ENCODE measurements at regions not wholly inside any gene's neighbourhood (a gene's known extent, or its start where the extent isn't known, plus 50 kb on each side); places are given as distances from the start of the nearest gene placed in this dataset.

GRCh38 chr22:48639896-48640748 is 1187.6 kb downstream of the BRD1 start:
- TF ChIP-seq POLR2A (IDR thresholded peaks at IDR 0.05) (no peak), CTCF (IDR thresholded peaks at IDR 0.05) (no peak)
- Histone ChIP-seq H3K4me1 (no peaks in the 10 kb centered on the region), H3K27ac (no peak overlapping the region), H3K4me3 (no peak overlapping the region), H3K27me3 (peaks cover 0 to 3% (median 0%) of the 10 kb centered on the region in 9 donors), H3K36me3 (no peaks in the 10 kb centered on the region), H3K9me3 (no peaks in the 10 kb centered on the region)
- intact Hi-C loops (cut with DNase I): no loop called here
- ATAC-seq (no peak), DNase-seq (peak in 1 of 5 donors; percentile 53)
- WGBS, 4 donors: 71 to 77% (median 74%) methylated on average over 19 to 26 of the region's 26 CpGs

GRCh38 chr22:48639021-48639795 is 1188.5 kb downstream of the BRD1 start:
- intact Hi-C loops (cut with DNase I): no loop called here
- ATAC-seq (no peak), DNase-seq (peak in 1 of 5 donors; percentile 27)
- Histone ChIP-seq H3K36me3 (no peaks in the 10 kb centered on the region), H3K27me3 (peaks cover 0 to 3% (median 0%) of the 10 kb centered on the region in 9 donors), H3K27ac (no peak overlapping the region), H3K4me1 (no peaks in the 10 kb centered on the region), H3K9me3 (no peaks in the 10 kb centered on the region), H3K4me3 (no peak overlapping the region)
- TF ChIP-seq POLR2A (IDR thresholded peaks at IDR 0.05): no peak
- no peak for TF ChIP-seq CTCF (IDR thresholded peaks at IDR 0.05)
- WGBS, 4 donors: 81 to 84% (median 83%) methylated on average over 14 to 19 of the region's 19 CpGs

GRCh38 chr22:48637231-48637630 is 1190.4 kb downstream of the BRD1 start:
- no peak overlapping the region for H3K27ac ChIP-seq
- 69 to 79% (median 74%) methylated on average over 16 of the region's 16 CpGs for WGBS, 4 donors
- H3K4me3 ChIP-seq: no peak overlapping the region
- intact Hi-C loops (cut with DNase I): no loop called here
- peaks cover 0 to 6% (median 0%) of the 10 kb centered on the region in 9 donors for H3K27me3 ChIP-seq
- no peaks in the 10 kb centered on the region for H3K9me3 ChIP-seq
- H3K4me1 ChIP-seq: no peaks in the 10 kb centered on the region
- TF ChIP-seq CTCF (IDR thresholded peaks at IDR 0.05): no peak
- no peak for TF ChIP-seq POLR2A (IDR thresholded peaks at IDR 0.05)
- H3K36me3 ChIP-seq: no peaks in the 10 kb centered on the region
- DNase-seq (no peak), ATAC-seq (no peak)

- Histone ChIP-seq H3K4me1 (no peaks in the 10 kb centered on the region), H3K36me3 (no peaks in the 10 kb centered on the region), H3K27ac (no peak overlapping the region), H3K9me3 (no peaks in the 10 kb centered on the region), H3K27me3 (peaks cover 0 to 6% (median 0%) of the 10 kb centered on the region in 9 donors), H3K4me3 (no peak overlapping the region)
- no peak for TF ChIP-seq CTCF (IDR thresholded peaks at IDR 0.05)
- no peak for TF ChIP-seq POLR2A (IDR thresholded peaks at IDR 0.05)
- ATAC-seq (no peak), DNase-seq (no peak)
- intact Hi-C loops (cut with DNase I): no loop called here
- WGBS, 4 donors: 60 to 97% (median 91%) methylated on average over 1 to 6 of the region's 6 CpGs
Observed at GRCh38 chr22:48636746-48637145, 1190.9 kb downstream of the BRD1 start.

Measured in heart left ventricle (tissue), 16 donors.